Stimulated activated effector memory CD8-positive, alpha-beta T cell treated with anti-CD3 and anti-CD28 coated beads, Interleukin-12 subunit alpha, Interleukin-12 subunit beta, amount 100 ng/mL, for 72 hours (primary cell): ENCODE measurements at regions not wholly inside any gene's neighbourhood (a gene's known extent, or its start where the extent isn't known, plus 50 kb on each side); places are given as distances from the start of the nearest gene placed in this dataset.
A peak's percentile ranks its signal among the peaks of the same experiment; 100 is the strongest.
"Not testable (repeated sequence)": the region's sequence is repeated elsewhere in the genome, so short reads cannot be mapped to it uniquely, and the experiment has no call there.

Experiments used
- ATAC-seq: fragments of 150-1000 bp; cut with Tn5 transposase; 2 replicates; pipeline ENCODE4 v1.10.0; 2021
- DNase-seq, 2 donors: peaks; one replicate each; pipeline ENCODE4 v3.0.0; 2021 to 2022; ENCODE audit warnings: low spot score in 2 of 2
- H3K27ac Mint-ChIP-seq: one replicate; pipeline ENCODE4 v1.8.0; 2022; ENCODE audit warnings: mild to moderate bottlenecking, mixed read lengths
- H3K36me3 Mint-ChIP-seq: one replicate; pipeline ENCODE4 v1.8.0; 2022; ENCODE audit warnings: mild to moderate bottlenecking, mixed read lengths
- H3K4me1 Mint-ChIP-seq: one replicate; pipeline ENCODE4 v1.8.0; 2022; ENCODE audit warnings: mixed read lengths
- H3K4me3 Mint-ChIP-seq: one replicate; pipeline ENCODE4 v1.8.0; 2022; ENCODE audit warnings: mild to moderate bottlenecking, mixed read lengths
- H3K9me3 Mint-ChIP-seq: one replicate; pipeline ENCODE4 v1.8.0; 2022; ENCODE audit warnings: mixed read lengths

GRCh38 chr20:48040491-48040890, 255.2 kb upstream of the SULF2 start:
- no peaks in the 10 kb centered on the region for H3K4me1 Mint-ChIP-seq
- no peaks in the 10 kb centered on the region for H3K9me3 Mint-ChIP-seq
- no peak for DNase-seq
- no peak overlapping the region for H3K4me3 Mint-ChIP-seq
- H3K36me3 Mint-ChIP-seq, result no peaks in the 10 kb centered on the region
- ATAC-seq, result no peak
- no peak overlapping the region for H3K27ac Mint-ChIP-seq

- H3K36me3 Mint-ChIP-seq, result no peaks in the 10 kb centered on the region
- H3K4me3 Mint-ChIP-seq, result no peak overlapping the region
- no peaks in the 10 kb centered on the region for H3K9me3 Mint-ChIP-seq
- H3K27ac Mint-ChIP-seq, result no peak overlapping the region
- DNase-seq, result no peak
- no peaks in the 10 kb centered on the region for H3K4me1 Mint-ChIP-seq
- ATAC-seq, result no peak
These were observed 254.8 kb upstream of the SULF2 start for GRCh38 chr20:48040051-48040450.

GRCh38 chr20:48039514-48039913, 254.2 kb upstream of the SULF2 start:
- no peaks in the 10 kb centered on the region for H3K9me3 Mint-ChIP-seq
- ATAC-seq (no peak), DNase-seq (no peak)
- H3K27ac Mint-ChIP-seq, result no peak overlapping the region
- H3K36me3 Mint-ChIP-seq, result no peaks in the 10 kb centered on the region
- no peaks in the 10 kb centered on the region for H3K4me1 Mint-ChIP-seq
- H3K4me3 Mint-ChIP-seq, result no peak overlapping the region

GRCh38 chr20:48038713-48039112, 253.4 kb upstream of the SULF2 start:
- no peak overlapping the region for H3K27ac Mint-ChIP-seq
- no peak overlapping the region for H3K4me3 Mint-ChIP-seq
- DNase-seq (no peak), ATAC-seq (no peak)
- no peaks in the 10 kb centered on the region for H3K4me1 Mint-ChIP-seq
- no peaks in the 10 kb centered on the region for H3K36me3 Mint-ChIP-seq
- no peaks in the 10 kb centered on the region for H3K9me3 Mint-ChIP-seq

DNA sequence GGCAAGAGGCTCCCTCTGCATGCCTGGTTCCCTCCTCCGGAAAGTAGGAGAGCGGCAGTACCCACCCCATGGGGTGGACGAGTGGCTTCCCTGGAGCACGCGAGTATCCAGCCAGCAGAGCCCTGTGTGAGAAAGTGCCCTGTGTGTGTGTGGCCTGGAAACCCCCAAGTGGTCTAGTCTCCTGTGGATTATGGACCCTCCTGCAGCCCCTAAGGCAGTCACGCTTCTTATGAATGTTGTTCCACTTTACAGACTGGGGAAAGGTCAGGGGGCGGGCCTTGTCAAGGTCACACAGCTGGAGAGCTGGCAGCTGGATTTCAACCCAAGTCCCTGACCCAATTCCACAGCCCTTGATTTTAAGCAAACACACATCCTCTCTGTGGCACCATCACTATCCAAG, 252.5 kb upstream of the SULF2 start:
- H3K27ac Mint-ChIP-seq, H3K4me1 Mint-ChIP-seq, H3K4me3 Mint-ChIP-seq, H3K36me3 Mint-ChIP-seq, DNase-seq, ATAC-seq, H3K9me3 Mint-ChIP-seq: not testable (repeated sequence)

DNA sequence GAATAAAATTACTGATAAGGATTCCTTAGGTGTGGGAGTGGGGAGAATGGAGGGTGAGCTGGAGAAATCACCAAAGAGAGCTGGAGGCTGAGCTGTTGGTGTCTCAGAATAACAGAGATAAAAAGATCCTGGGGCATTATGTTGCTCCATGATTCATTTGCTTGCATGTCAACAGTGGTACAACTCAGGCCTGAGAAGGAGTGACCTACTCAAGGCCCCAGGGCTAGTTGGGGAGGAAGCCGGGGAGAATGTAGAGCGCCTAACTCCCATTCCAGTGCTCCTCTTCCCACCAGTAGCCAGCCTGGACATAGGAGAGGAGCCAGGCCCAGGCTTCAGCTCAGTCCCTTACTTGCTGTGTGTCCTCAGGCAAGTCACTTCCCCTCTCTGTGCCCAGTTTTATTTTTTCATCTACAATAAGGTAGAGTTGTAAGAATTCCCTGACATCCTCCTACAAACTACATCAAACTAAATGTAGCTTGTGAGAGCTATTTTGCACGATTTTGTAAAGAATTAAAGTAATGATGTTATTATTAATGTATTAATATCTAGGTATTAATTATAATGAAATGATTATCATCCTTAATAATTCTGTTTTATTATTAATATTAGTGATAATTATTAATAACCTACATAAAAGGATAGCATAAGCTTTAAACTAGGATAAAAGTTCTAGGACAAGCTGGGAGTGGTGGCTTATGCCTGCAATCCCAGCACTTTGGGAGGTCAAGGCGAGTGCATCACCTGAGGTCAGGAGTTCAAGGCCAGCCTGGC, 250.9 kb upstream of the SULF2 start:
- Mint-ChIP-seq H3K27ac (no peak overlapping the region), H3K4me1 (no peaks in the 10 kb centered on the region), H3K4me3 (no peak overlapping the region), H3K9me3 (no peaks in the 10 kb centered on the region), H3K36me3 (no peaks in the 10 kb centered on the region)
- DNase-seq, result no peak
- no peak for ATAC-seq

GRCh38 chr20:48034751-48035150, 249.5 kb upstream of the SULF2 start:
- H3K4me3 Mint-ChIP-seq, result no peak overlapping the region
- no peaks in the 10 kb centered on the region for H3K4me1 Mint-ChIP-seq
- ATAC-seq, result no peak
- no peak for DNase-seq
- no peaks in the 10 kb centered on the region for H3K9me3 Mint-ChIP-seq
- no peaks in the 10 kb centered on the region for H3K36me3 Mint-ChIP-seq
- H3K27ac Mint-ChIP-seq, result no peak overlapping the region

DNA sequence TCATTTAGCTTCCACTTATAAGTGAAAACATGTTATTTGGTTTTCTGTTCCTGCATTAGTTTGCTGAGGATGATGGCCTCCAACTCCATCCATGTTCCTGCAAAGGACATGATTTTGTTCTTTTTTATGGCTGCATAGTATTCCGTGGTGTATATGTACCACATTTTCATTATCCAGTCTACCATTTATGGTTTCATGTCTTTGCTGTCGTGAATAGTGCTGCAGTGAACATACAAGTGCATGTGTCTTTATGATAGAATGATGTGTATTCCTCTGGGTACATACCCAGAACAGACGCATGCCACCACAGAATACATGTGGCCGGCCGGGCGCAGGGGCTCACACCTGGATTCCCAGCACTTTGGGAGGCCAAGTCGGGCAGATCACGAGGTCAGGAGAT, 247.7 kb upstream of the SULF2 start:
- not testable (repeated sequence) for H3K9me3 Mint-ChIP-seq, DNase-seq, ATAC-seq, H3K4me3 Mint-ChIP-seq, H3K27ac Mint-ChIP-seq, H3K36me3 Mint-ChIP-seq, H3K4me1 Mint-ChIP-seq

DNA sequence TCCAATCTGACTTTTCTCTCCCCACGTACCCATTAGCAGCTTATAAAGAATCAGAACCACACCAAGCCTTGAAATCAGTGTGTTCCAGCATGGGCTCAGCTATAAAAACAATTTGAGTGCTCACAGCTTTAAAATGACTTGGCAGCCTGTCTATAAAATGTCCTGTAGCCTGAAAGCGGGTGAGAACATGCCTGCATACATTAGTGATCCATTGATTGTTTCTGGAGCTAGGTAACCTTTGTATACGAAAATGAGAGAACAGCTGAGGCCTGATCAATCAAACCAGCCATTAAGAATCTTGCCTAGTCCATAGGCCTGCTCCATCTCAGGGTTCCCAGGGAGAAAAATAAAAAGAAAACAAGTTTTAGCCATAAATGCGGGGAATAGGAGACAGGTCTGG, 245.8 kb upstream of the SULF2 start:
- Mint-ChIP-seq H3K4me3 (no peak overlapping the region), H3K9me3 (no peaks in the 10 kb centered on the region), H3K36me3 (no peaks in the 10 kb centered on the region), H3K4me1 (no peaks in the 10 kb centered on the region), H3K27ac (no peak overlapping the region)
- no peak for ATAC-seq
- no peak for DNase-seq

GRCh38 chr20:48026981-48027592, 241.8 kb upstream of the SULF2 start:
- no peaks in the 10 kb centered on the region for H3K9me3 Mint-ChIP-seq
- no peak overlapping the region for H3K4me3 Mint-ChIP-seq
- no peak for ATAC-seq
- DNase-seq, result no peak
- H3K4me1 Mint-ChIP-seq, result no peaks in the 10 kb centered on the region
- H3K27ac Mint-ChIP-seq, result no peak overlapping the region
- no peaks in the 10 kb centered on the region for H3K36me3 Mint-ChIP-seq

GRCh38 chr20:48025661-48026060, 240.4 kb upstream of the SULF2 start:
- Mint-ChIP-seq H3K27ac (no peak overlapping the region), H3K9me3 (no peaks in the 10 kb centered on the region), H3K4me1 (no peaks in the 10 kb centered on the region), H3K4me3 (no peak overlapping the region), H3K36me3 (no peaks in the 10 kb centered on the region)
- no peak for DNase-seq
- no peak for ATAC-seq

DNA sequence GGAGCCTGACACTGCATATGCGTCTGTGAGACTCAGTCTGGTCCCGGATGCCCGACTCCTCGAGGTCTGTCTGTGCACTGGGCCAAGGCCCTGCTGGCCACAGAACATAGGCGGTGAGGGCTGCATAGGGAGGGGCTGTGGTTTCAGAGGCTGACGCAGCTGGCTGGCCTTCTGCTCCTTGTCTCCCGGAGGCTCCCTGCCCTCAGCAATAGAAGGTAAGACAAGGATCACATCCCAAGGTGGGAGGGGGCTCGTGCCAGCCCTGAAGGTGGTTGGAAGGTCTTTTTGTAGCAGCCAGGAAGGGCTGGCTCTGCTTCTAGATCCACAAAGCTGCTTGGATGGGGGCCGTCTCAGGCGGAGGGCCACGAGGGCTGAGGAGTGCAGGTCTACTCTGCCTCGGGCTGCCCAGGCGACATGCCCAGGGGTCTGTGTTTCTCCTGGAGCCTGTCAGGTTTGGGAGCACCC, 239.8 kb upstream of the SULF2 start:
- Mint-ChIP-seq H3K4me3 (no peak overlapping the region), H3K27ac (no peak overlapping the region), H3K9me3 (no peaks in the 10 kb centered on the region), H3K36me3 (no peaks in the 10 kb centered on the region), H3K4me1 (no peaks in the 10 kb centered on the region)
- ATAC-seq (no peak), DNase-seq (no peak)

- no peaks in the 10 kb centered on the region for H3K4me1 Mint-ChIP-seq
- no peaks in the 10 kb centered on the region for H3K36me3 Mint-ChIP-seq
- H3K9me3 Mint-ChIP-seq, result no peaks in the 10 kb centered on the region
- no peak for ATAC-seq
- H3K27ac Mint-ChIP-seq, result no peak overlapping the region
- DNase-seq, result no peak
- no peak overlapping the region for H3K4me3 Mint-ChIP-seq
These were observed 239.3 kb upstream of the SULF2 start for GRCh38 chr20:48024539-48024938.

- not testable (repeated sequence) for H3K4me1 Mint-ChIP-seq, H3K36me3 Mint-ChIP-seq, H3K9me3 Mint-ChIP-seq, H3K4me3 Mint-ChIP-seq, H3K27ac Mint-ChIP-seq, DNase-seq, ATAC-seq
These were observed 235.4 kb upstream of the SULF2 start for GRCh38 chr20:48020696-48021095.

DNA sequence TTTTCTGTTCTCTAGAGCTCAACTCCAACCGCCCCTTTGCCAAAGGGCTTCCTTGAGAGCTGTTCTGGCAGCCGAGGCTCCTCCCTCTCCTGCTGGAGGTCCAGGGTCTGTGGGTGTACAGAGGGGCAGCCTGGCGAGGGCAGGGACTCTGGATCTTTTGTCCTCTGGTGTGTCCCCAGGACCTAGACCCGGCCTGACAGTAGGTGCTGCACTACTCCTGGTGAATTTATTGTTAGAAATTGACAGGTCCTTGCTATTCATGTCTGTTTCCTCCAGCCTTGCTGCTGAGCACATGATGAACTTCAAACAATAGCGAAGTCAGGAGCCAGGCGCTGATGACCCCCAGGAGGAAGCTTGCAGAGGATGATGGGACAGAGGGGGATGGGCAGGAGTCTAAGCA, 234.7 kb upstream of the SULF2 start:
- Mint-ChIP-seq H3K27ac (peak overlapping the region; percentile 44), H3K9me3 (peaks cover 3% of the 10 kb centered on the region), H3K36me3 (no peaks in the 10 kb centered on the region), H3K4me3 (no peak overlapping the region), H3K4me1 (no peaks in the 10 kb centered on the region)
- ATAC-seq (no peak), DNase-seq (no peak)

DNA sequence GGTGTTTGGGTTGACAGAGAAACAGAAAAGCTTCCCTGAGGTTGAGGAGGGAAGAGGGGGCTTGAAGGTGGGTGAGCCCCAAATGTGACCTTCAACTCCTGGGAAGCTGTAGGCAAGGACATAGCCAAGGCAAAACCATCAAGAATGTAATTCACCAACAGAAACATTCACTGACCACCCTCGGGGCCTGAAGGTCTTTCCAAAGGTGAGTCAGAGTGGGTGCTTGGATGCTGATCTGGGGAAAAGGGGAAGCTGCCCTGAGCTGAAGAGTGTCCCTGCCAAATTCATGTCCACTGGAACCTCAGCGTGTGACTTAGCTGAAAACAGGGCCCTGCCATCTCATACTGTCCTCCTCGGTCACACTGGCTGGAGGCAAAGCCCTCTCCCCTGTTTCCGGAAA, 234.2 kb upstream of the SULF2 start:
- Mint-ChIP-seq H3K9me3 (peaks cover 3% of the 10 kb centered on the region), H3K4me3 (no peak overlapping the region), H3K4me1 (no peaks in the 10 kb centered on the region), H3K36me3 (no peaks in the 10 kb centered on the region), H3K27ac (no peak overlapping the region)
- no peak for ATAC-seq
- no peak for DNase-seq
